ENCODE measurements at regions not wholly inside any gene's neighbourhood (a gene's known extent, or its start where the extent isn't known, plus 50 kb on each side); places are given as distances from the start of the nearest gene placed in this dataset.

DNA sequence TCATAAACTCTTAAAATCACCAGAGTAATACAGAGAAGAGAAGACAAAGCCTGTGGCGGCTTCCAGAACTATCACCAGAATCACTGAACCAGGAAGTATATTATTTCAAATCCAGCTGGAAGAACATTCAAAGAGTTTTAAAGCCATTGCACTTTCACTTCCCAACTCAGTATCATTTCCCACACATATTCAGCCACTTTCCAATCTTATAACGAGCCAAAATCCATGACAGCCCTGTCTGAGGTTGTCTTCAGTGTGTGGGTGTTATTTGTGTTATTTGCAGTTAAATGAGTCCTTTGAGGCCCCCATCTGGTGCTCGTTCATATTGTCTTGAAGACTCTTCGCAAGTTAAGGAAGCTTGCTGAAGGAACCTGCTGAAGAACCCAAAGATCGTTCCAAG is 559.9 kb downstream of the TSN start:
- TF ChIP-seq, protein P1, sequence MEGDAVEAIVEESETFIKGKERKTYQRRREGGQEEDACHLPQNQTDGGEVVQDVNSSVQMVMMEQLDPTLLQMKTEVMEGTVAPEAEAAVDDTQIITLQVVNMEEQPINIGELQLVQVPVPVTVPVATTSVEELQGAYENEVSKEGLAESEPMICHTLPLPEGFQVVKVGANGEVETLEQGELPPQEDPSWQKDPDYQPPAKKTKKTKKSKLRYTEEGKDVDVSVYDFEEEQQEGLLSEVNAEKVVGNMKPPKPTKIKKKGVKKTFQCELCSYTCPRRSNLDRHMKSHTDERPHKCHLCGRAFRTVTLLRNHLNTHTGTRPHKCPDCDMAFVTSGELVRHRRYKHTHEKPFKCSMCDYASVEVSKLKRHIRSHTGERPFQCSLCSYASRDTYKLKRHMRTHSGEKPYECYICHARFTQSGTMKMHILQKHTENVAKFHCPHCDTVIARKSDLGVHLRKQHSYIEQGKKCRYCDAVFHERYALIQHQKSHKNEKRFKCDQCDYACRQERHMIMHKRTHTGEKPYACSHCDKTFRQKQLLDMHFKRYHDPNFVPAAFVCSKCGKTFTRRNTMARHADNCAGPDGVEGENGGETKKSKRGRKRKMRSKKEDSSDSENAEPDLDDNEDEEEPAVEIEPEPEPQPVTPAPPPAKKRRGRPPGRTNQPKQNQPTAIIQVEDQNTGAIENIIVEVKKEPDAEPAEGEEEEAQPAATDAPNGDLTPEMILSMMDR (conservative IDR thresholded peaks at IDR 0.05): no peak
- TF ChIP-seq EZH2 (IDR thresholded peaks at IDR 0.05; ENCODE audit: low read depth): no peak

Measured in PC-9 (cell line).